ENCODE measurements at regions not wholly inside any gene's neighbourhood (a gene's known extent, or its start where the extent isn't known, plus 50 kb on each side); places are given as distances from the start of the nearest gene placed in this dataset.

GRCh38 chr12:93047118-93047517 lies 118.0 kb upstream of the EEA1 start:
- Histone ChIP-seq H3K79me2 (ENCODE audit: control insufficient read depth in 1 of 2, insufficient read depth in 2 of 2, low read length in 2 of 2) (no peaks in the 10 kb centered on the region), H3K23me2 (ENCODE audit: low read depth, low read length) (no peaks in the 10 kb centered on the region), H3K27ac (ENCODE audit: low read depth, low read length) (no peak overlapping the region), H2AFZ (ENCODE audit: low read length) (no peak overlapping the region), H3K4me2 (ENCODE audit: insufficient read depth in 1 of 2, low read depth in 2 of 2, low read length in 2 of 2) (no peak overlapping the region), H3K79me1 (ENCODE audit: low read depth, low read length) (no peaks in the 10 kb centered on the region), H3K18ac (ENCODE audit: extremely low read depth, low read length) (no peak overlapping the region), H2AK5ac (ENCODE audit: low read depth, low read length) (no peak overlapping the region), H2BK5ac (ENCODE audit: low read depth, low read length) (no peak overlapping the region), H3K27me3 (replicated peaks in 1 of 4; ENCODE audit: control insufficient read depth in 3 of 4, extremely low read depth in 1 of 4, insufficient read depth in 3 of 4, low read length in 3 of 4) (no peaks in the 10 kb centered on the region), H3K4me3 (ENCODE audit: extremely low read depth in 1 of 4, insufficient read depth in 2 of 4, low read depth in 3 of 4, low read length in 4 of 4) (no peak overlapping the region), H2BK15ac (ENCODE audit: low read length) (no peak overlapping the region), H3K56ac (replicated peaks; ENCODE audit: insufficient read length, low read depth, low read length) (no peak overlapping the region), H4K8ac (ENCODE audit: extremely low read depth, insufficient read depth, low read length) (no peak overlapping the region), H3K36me3 (ENCODE audit: control insufficient read depth in 2 of 4, insufficient read depth in 4 of 4, low read length in 3 of 4) (no peaks in the 10 kb centered on the region), H3K23ac (ENCODE audit: insufficient read length) (no peak overlapping the region), H2BK12ac (ENCODE audit: low read depth, low read length) (no peak overlapping the region), H4K20me1 (replicated peaks in 1 of 2; ENCODE audit: control insufficient read depth in 1 of 2, insufficient read depth in 2 of 2, low read length in 2 of 2) (no peaks in the 10 kb centered on the region), H3K9ac (replicated peaks in 1 of 4; ENCODE audit: extremely low read depth in 1 of 4, low read depth in 3 of 4, low read length in 3 of 4) (no peak overlapping the region), H4K91ac (replicated peaks; ENCODE audit: insufficient read length, low read length) (no peak overlapping the region), H3K9me3 (ENCODE audit: insufficient read depth in 2 of 2, low read depth in 1 of 2, low read length in 1 of 2) (no peaks in the 10 kb centered on the region), H3K4me1 (replicated peaks in 1 of 4; ENCODE audit: control insufficient read depth in 3 of 4, insufficient read depth in 4 of 4, low read length in 3 of 4) (peaks cover 0 to 6% (median 2%) of the 10 kb centered on the region in 4 experiments; a peak in 2 of 7 replicates), H3K4ac (replicated peaks; ENCODE audit: insufficient read length, low read depth, low read length) (no peak overlapping the region), H2BK20ac (ENCODE audit: low read length) (no peak overlapping the region), H3K14ac (ENCODE audit: insufficient read length) (no peak overlapping the region), H2BK120ac (replicated peaks; ENCODE audit: low read depth, low read length) (no peak overlapping the region), H4K5ac (ENCODE audit: insufficient read length, low read depth, low read length) (no peak overlapping the region)
- FAIRE-seq (no peak), DNase-seq (ENCODE audit: low read depth in 1 of 2, low spot score in 2 of 2) (no peak)
- POLR2A ChIA-PET (ENCODE audit: partially characterized antibody): no interaction called here
- no peak for TF ChIP-seq JUN (IDR thresholded peaks at IDR 0.05; ENCODE audit: low read depth, low read length)
- TF ChIP-seq RBBP5 (IDR thresholded peaks at IDR 0.05; ENCODE audit: borderline replicate concordance, low read depth, low read length): no peak
- TF ChIP-seq POU5F1 (IDR thresholded peaks at IDR 0.05; ENCODE audit: low read depth, low read length): no peak
- TF ChIP-seq POLR2AphosphoS5 (IDR thresholded peaks at IDR 0.05; ENCODE audit: low read depth, low read length): no peak
- TF ChIP-seq NANOG (IDR thresholded peaks at IDR 0.05; ENCODE audit: insufficient read depth, low read depth, low read length, poor library complexity, severe bottlenecking): no peak
- no peak for TF ChIP-seq USF2 (IDR thresholded peaks at IDR 0.05; ENCODE audit: low read length)
- no peak for TF ChIP-seq E2F6 (IDR thresholded peaks at IDR 0.05)
- TF ChIP-seq MAX (IDR thresholded peaks at IDR 0.05): no peak
- no peak for TF ChIP-seq SP2 (IDR thresholded peaks at IDR 0.05; ENCODE audit: low read length)
- TF ChIP-seq SP1 (IDR thresholded peaks at IDR 0.05; ENCODE audit: low read depth, low read length): no peak
- no peak for TF ChIP-seq SIX5 (IDR thresholded peaks at IDR 0.05; ENCODE audit: low read depth, low read length)
- TF ChIP-seq GTF2F1 (IDR thresholded peaks at IDR 0.05; ENCODE audit: borderline replicate concordance, low read depth, low read length): no peak
- TF ChIP-seq EZH2 (IDR thresholded peaks at IDR 0.05; ENCODE audit: low read depth, low read length, severe bottlenecking): no peak
- CTCF ChIA-PET (ENCODE audit: partially characterized antibody): interaction anchor here (1.2 to 1.5 kb wide), 3 partner anchors 21 to 91 kb away, joined by 3 read pairs; no protein-coding TSS in a partner anchor
- 75% methylated on average over 1 of the region's 1 CpG; no CpG with 5 or more reads in 1 of the 2 experiments for WGBS, 2 experiments (ENCODE audit: extremely low coverage in 1 of 2, insufficient coverage in 1 of 2, insufficient read length in 1 of 2, insufficient replicate concordance in 2 of 2, low coverage in 1 of 2, low lambda C conversion rate in 2 of 2, missing lambda C conversion rate in 1 of 2)

Measured in H1 (cell line).